ENCODE measurements at regions not wholly inside any gene's neighbourhood (a gene's known extent, or its start where the extent isn't known, plus 50 kb on each side); places are given as distances from the start of the nearest gene placed in this dataset.

DNA sequence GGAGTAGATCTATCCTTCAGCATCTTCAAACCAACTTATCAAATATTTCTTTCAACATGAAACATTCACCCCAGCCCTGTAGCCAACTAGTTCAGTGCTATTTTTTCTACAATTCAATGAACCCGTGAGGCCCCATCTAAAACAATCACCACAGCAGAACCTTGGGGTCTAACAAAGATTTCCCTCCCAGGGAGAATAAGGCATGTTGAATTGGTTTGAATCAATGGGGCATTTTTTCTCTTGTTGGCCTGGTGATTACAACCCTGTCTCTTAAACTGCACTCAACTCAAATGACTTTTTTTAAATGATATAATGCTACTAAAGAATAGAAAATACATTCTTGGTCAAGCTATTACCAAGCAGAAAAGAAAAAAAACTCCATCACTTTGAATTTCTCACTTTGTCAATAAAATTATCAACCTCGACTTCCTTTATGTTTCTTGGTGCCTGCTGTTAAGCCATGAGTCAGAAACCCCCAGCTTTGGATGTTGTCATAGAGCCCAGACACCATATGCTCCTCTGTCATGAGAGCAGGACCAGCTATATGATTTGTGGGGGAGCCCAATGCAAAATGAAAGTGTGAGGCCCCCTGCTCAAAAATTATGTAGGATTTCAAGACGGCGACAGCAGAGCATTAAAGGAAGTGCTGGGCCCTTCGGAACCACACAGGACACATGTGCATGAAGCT lies 282.4 kb downstream of the MEIS1 start:
- DNase-seq (ENCODE audit: extremely low read depth, low read depth), result no peak

- DNase-seq (ENCODE audit: extremely low read depth, low read depth), result no peak
These were observed 283.0 kb downstream of the MEIS1 start for GRCh38 chr2:66717973-66718372.

GRCh38 chr2:66721776-66722175 lies 286.9 kb downstream of the MEIS1 start:
- no peak for DNase-seq (ENCODE audit: extremely low read depth, low read depth)

DNA sequence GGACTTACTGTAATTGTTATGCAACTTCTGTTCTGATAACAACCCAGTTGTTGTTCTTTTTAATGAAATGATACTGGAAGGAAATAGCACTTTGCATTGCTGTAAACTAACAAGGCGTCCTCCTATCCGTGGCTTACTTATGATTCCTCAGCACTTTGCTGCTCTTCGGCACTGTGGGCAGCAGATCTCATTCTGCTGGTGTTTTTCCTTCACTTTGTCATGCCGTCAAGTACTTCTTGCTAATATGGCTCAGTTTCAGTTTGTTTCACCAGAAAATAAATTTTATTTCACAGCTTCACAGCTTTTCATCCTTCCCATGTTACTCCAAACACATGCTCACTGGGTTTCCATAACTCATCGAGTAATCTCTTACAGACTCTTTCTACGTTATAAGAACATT lies 289.3 kb downstream of the MEIS1 start:
- DNase-seq (ENCODE audit: extremely low read depth, low read depth), result no peak

- no peak for DNase-seq (ENCODE audit: extremely low read depth, low read depth)
These were observed 294.7 kb downstream of the MEIS1 start for GRCh38 chr2:66729416-66730330.

DNA sequence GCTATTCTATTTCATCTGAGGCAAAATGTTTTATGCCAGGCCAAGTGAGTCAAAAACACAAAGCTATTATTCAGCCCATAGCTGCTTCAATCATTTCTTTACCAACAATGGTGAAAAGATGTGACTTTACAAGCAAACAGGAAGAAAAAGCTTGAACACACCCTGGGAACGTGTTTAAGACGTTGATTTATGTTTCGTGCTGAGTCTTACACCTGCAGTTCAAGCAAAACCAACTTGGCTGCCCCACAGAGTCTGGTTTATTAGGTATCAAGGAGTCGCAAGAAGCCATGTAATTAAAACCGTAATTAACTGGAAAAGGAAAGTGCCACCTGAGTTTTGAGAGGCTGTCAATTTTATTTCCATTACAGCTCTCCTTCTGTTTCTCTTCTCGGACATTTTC lies 295.5 kb downstream of the MEIS1 start:
- no peak for DNase-seq (ENCODE audit: extremely low read depth, low read depth)

- no peak for DNase-seq (ENCODE audit: extremely low read depth, low read depth)
These were observed 298.6 kb downstream of the MEIS1 start for GRCh38 chr2:66733364-66733999.

GRCh38 chr2:66748939-66749338 lies 314.0 kb downstream of the MEIS1 start:
- DNase-seq (ENCODE audit: extremely low read depth, low read depth), result no peak

DNA sequence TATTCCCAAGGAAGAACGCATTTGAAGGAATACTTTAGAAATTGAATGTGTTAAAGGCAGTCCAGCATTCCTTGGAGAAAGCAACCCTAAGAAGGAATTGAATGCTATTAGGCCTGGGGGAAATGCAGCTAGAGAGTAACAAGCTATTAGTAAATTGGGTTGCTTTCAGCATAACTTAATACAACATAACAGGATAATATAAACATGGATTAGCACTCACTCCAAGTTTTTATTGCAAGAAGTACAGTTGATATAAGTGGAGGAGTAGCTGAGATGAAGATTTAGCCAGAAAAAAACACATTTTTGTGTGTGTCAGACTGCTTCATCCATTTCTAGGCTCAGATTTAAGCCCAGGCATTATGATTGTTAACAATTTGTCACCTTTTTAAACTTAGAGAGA lies 314.6 kb downstream of the MEIS1 start:
- DNase-seq (ENCODE audit: extremely low read depth, low read depth), result no peak

- no peak for DNase-seq (ENCODE audit: extremely low read depth, low read depth)
These were observed 318.3 kb downstream of the MEIS1 start for GRCh38 chr2:66753257-66753656.

DNA sequence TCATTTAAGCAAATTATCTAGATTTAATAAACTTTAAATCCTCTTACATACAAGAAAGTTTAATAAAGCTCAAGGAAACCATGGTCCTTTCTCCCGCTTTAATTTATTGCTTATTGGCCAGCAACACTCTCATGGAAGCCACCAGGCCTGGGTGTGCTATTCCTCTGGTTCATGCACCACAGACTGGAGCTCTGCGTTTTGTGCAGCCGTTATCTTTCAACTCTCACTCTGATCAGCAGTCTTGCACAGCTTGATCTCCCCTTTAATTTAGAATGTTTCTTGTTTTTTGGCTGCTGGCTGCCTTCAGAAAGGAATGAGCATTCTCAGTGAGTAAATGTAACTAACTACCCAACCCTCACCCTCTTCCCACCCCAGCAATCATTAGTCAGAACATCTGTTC lies 318.7 kb downstream of the MEIS1 start:
- no peak for DNase-seq (ENCODE audit: extremely low read depth, low read depth)

DNA sequence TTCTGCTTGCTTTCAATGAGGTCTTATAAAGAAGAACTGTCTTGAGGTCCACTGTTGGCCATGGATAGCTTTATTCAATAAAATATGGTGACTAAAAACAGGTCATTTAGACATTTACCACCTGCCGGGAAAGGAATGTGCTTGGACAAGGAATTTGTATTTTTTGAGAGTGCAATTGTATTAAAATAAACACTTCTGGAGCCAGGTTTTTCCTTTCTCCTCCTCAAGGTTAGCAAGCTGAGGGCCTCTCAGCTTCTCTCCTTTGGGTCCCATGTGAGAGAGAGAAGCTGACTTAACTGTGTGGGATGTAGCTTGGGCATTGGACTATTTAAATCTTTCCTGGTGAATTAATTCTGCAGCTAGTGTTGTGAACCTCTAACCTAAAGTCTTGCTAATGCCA lies 321.0 kb downstream of the MEIS1 start:
- DNase-seq (ENCODE audit: extremely low read depth, low read depth), result no peak

DNA sequence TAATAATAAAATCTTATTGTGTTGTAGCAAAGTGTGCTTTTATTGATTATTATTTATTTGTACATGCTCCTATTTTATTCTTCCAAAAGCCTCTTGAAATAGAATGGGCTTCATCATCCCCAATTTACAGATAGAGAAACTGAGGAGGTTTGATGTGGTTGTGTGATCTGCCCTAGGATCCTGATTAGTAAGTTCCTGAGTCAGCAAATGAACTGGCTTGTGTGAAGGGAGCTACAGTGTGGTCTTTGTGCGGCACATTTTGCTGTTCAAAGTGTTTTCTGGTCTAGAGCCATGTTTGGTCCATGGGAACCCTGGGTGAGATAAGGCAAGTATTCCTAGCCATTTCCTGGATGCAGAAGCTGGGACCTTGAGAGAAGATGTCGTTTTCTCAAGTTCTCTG lies 326.9 kb downstream of the MEIS1 start:
- no peak for DNase-seq (ENCODE audit: extremely low read depth, low read depth)

DNA sequence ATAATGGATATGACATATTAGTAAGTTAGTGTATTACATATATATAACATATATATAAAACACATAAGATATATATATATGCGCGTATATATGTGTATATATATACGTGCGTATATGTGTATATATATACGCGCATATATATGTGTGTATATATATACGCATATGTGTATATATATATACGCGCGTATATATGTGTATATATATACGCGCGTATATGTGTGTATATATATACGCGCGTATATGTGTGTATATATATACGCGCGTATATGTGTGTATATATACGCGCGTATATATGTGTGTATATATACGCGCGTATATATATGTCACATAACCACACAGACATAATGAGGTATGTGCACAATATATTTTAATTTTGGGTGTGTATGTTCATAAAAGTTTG lies 327.8 kb downstream of the MEIS1 start:
- no peak for DNase-seq (ENCODE audit: extremely low read depth, low read depth)

DNA sequence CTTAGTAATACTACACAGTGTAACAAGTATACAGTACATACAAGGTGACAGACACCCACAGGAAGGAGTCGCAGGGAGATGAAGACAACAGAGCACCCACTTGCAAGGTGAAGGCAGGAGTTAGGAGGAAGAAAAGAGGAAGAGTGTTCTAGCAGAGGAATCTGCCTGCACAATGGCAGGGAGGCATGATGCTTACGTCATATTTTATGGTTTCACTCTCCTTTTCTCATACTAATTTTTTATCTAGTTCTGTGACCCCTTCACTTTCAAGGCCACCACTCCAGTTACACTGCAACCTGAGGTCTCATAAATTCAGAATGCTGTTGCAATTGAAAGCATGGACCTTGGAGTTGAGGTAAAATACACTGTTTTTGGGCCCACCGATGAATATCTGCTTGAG lies 331.7 kb downstream of the MEIS1 start:
- no peak for DNase-seq (ENCODE audit: extremely low read depth, low read depth)

DNA sequence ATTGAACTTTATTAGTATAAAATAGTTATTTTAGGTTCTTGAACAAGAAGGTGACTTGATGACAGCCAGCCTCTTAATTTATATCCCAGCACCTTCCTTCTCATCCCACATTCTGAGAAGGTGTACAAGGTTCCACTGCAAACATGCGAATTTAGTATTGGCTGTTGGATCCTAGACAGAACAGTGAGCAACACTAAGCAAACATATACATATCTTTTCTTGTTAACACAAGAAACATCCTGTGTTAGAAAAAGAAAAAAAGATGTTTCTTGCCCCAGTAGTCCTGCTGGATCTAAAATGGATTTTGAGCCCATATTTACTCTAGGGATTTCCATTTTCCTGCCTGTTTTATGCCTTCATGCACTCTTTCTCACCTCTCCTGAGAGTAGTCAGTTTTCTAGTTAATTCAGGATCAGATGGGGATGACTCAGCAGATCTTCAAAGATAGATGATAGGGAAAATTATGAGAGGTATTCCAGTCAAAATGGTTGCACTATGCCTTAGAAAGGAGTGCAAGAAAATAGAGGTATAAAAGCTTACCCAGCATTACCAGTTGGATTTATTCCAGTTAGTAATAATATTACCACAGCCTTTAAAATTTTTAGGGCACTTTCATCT lies 336.5 kb downstream of the MEIS1 start:
- DNase-seq (ENCODE audit: extremely low read depth, low read depth), result peak; percentile 2

- DNase-seq (ENCODE audit: extremely low read depth, low read depth), result no peak
These were observed 337.7 kb downstream of the MEIS1 start for GRCh38 chr2:66772618-66773017.

DNA sequence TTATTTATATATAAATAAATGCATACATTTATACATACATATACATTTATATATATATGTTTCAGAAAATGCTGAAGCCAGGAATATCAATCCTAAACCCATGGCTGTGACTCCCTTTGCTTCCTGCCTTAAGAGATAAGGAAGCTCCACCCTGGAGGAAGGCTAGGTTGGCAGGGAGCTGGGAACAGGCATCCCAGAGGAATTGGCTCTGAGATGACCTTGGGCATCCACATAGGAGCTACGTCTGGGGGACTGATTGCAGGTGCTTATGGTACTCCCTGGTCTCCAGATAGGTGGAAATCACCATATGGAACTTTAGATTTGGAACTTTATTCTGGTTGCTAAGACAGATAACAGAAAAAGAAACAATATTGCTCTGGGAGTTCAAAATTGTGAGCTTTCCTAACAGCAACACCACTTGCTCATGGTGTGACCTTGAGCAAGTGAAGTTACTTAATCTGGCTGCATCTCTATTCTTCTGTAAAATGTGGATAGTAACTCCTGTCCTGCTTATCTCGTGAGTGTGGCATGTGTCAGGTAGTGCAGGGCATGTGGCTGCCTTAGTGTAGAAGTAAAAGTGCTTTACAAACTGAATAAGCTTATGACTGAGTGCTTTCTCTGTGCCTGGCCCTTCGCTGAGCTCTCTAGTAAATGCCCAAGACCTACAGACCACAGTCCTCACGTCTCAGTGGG lies 341.0 kb downstream of the MEIS1 start:
- DNase-seq (ENCODE audit: extremely low read depth, low read depth), result no peak

- DNase-seq (ENCODE audit: extremely low read depth, low read depth), result no peak
These were observed 346.9 kb downstream of the MEIS1 start for GRCh38 chr2:66781804-66782203.

GRCh38 chr2:66782780-66783361 lies 347.9 kb downstream of the MEIS1 start:
- DNase-seq (ENCODE audit: extremely low read depth, low read depth), result no peak
